ENCODE measurements at regions not wholly inside any gene's neighbourhood (a gene's known extent, or its start where the extent isn't known, plus 50 kb on each side); places are given as distances from the start of the nearest gene placed in this dataset.

DNA sequence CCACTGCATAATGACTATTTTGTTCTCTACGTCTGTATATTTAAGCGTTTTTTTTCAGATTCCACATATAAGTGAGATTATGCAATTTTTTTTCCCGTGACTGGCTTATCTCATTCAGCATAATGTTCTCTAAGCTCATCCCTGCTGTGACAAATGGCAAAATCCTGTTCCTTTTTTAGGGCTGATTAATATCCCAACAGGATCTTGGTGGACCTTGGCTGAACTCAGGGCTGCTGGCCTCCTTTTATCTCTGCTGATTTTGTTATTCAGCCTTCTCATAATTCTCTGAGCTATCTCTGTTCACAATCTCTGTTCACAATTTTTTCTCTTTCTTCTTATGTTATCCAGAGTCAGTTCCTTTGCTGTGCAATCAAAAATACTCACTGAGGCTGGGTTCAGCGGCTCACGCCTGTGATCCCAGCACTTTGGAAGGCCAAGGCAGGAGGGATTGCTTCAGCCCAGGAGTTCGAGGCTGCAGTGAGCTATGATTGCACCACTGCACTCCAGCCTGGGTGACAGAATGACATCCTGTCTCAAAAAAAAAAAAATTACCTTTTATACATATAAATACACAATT lies 1035.9 kb upstream of the AUTS2 start:
- Histone ChIP-seq H3K4me1 (no peaks in the 10 kb centered on the region), H3K36me3 (no peaks in the 10 kb centered on the region), H3K27ac (no peak overlapping the region), H3K4me3 (no peak overlapping the region), H3K9me3 (peaks cover 0 to 7% (median 0%) of the 10 kb centered on the region in 12 donors), H3K27me3 (peaks cover 0 to 6% (median 0%) of the 10 kb centered on the region in 9 donors)
- 58 to 72% (median 61%) methylated on average over 6 of the region's 6 CpGs for WGBS, 4 donors
- TF ChIP-seq, protein P1, sequence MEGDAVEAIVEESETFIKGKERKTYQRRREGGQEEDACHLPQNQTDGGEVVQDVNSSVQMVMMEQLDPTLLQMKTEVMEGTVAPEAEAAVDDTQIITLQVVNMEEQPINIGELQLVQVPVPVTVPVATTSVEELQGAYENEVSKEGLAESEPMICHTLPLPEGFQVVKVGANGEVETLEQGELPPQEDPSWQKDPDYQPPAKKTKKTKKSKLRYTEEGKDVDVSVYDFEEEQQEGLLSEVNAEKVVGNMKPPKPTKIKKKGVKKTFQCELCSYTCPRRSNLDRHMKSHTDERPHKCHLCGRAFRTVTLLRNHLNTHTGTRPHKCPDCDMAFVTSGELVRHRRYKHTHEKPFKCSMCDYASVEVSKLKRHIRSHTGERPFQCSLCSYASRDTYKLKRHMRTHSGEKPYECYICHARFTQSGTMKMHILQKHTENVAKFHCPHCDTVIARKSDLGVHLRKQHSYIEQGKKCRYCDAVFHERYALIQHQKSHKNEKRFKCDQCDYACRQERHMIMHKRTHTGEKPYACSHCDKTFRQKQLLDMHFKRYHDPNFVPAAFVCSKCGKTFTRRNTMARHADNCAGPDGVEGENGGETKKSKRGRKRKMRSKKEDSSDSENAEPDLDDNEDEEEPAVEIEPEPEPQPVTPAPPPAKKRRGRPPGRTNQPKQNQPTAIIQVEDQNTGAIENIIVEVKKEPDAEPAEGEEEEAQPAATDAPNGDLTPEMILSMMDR (IDR thresholded peaks at IDR 0.05) = no peak
- TF ChIP-seq POLR2A (IDR thresholded peaks at IDR 0.05) = no peak
- no peak for DNase-seq
- intact Hi-C loops (cut with DNase I) = no loop called here
- no peak for ATAC-seq

DNA sequence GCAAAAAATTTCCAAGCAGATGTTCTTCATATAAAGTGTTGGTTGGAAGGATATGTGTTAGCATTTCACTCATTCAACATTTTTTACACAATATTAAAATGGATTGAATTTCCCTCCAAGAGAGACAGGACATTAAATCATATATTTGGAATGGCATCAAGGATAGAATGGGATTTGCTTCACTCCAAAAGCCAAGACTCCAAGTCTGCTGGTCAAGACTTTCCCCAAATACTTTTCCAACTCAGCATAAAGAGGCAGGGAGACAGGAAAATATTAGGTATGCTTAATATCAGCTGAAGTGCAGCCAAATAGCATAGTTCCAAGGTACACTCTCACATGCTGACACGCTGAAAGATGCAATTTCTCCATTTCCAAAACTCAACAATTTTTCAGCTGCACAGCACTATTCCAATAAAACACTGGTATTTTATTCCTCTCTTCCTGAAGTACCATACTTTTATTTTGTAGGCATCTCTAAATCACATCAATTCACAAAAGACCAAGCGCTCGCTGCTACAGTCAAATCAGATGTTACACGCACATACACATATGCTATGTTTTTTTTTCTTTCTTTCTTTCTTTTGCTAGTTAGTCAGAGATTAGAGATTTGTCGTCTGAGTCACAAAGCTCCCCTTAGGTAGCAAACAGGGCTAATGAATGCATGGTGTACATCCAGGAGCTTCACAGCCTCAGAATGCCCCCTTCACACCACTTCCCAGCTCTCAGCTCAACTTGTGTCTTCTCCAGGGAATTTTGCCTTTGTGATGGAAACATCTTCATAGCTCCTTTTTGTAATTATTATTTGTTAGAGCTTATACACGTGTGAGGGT lies 1033.8 kb upstream of the AUTS2 start:
- Histone ChIP-seq H3K4me3 (no peak overlapping the region), H3K36me3 (no peaks in the 10 kb centered on the region), H3K27me3 (peaks cover 0 to 8% (median 0%) of the 10 kb centered on the region in 9 donors), H3K9me3 (peaks cover 0 to 7% (median 0%) of the 10 kb centered on the region in 12 donors), H3K4me1 (no peaks in the 10 kb centered on the region), H3K27ac (no peak overlapping the region)
- ATAC-seq (no peak), DNase-seq (no peak)
- intact Hi-C loops (cut with DNase I) = no loop called here
- 70 to 76% (median 72%) methylated on average over 6 of the region's 6 CpGs for WGBS, 4 donors
- TF ChIP-seq, protein P1 (IDR thresholded peaks at IDR 0.05) = no peak
- no peak for TF ChIP-seq POLR2A (IDR thresholded peaks at IDR 0.05)

DNA sequence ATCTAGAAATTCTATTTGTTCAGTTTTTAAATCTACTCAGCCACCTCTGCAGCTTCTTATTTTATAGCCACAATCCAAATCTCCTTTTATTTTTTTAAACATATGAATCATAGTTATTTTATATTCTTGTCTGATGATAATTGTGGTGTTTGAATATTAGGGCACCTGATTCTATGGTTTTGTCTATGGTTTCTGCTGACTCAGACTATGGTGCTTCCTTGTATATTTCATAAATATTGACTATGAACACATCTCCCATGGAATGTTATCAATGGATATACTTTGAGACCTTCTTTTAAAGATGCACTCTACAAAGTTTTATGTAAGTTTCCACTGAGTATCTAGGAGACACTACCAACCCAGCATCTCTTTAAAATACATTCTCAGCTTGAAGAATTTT lies 1027.0 kb upstream of the AUTS2 start:
- DNase-seq (no peak), ATAC-seq (no peak)
- Histone ChIP-seq H3K4me1 (no peaks in the 10 kb centered on the region), H3K27ac (no peak overlapping the region), H3K27me3 (peaks cover 0 to 8% (median 0%) of the 10 kb centered on the region in 9 donors), H3K4me3 (no peak overlapping the region), H3K9me3 (peaks cover 0 to under 1% (median 0%) of the 10 kb centered on the region in 12 donors), H3K36me3 (no peaks in the 10 kb centered on the region)
- TF ChIP-seq, protein P1 (IDR thresholded peaks at IDR 0.05) = no peak
- TF ChIP-seq POLR2A (IDR thresholded peaks at IDR 0.05) = no peak
- intact Hi-C loops (cut with DNase I) = no loop called here

DNA sequence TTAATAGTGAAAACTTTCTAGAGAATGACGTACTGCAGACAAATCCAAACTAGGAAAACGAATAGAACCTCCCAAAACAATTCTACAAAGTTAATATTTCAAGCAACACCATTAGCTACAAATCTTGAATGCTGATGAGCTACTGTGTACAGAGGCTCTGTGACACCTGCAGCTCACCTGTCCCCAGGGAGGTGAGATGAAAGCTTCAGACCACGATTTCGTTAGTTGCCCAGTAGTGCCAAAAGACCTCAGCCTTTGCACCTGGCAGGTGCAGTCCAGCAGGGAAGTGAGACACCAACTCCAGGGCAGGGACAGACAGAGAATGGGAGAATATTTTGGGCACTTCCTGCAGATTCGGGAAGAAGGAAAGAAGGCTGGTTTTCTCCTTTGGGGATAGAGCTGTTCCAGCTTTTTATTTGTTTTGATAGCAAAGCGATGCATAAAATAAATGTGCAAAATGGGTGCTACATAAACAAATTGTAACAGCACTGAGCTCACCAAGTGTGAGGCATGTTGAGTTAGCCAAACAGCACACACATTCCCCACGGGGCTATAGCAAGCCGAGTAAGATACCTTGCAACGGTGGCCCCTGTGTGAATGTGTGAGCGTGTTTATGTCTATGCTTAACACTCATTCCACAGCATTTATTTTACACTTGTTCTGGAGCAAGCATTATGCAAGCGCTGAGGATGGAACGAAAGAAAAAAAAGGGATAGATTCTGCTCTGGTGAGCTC lies 1024.8 kb upstream of the AUTS2 start:
- no peak for TF ChIP-seq POLR2A (IDR thresholded peaks at IDR 0.05)
- TF ChIP-seq, protein P1 (IDR thresholded peaks at IDR 0.05) = no peak
- no peaks in the 10 kb centered on the region for H3K4me1 ChIP-seq
- 65 to 75% (median 70%) methylated on average over 12 of the region's 12 CpGs for WGBS, 4 donors
- intact Hi-C loops (cut with DNase I) = no loop called here
- H3K4me3 ChIP-seq = no peak overlapping the region
- ATAC-seq = no peak
- no peaks in the 10 kb centered on the region for H3K9me3 ChIP-seq
- H3K27me3 ChIP-seq = no peaks in the 10 kb centered on the region
- H3K27ac ChIP-seq = no peak overlapping the region
- no peak for DNase-seq
- no peaks in the 10 kb centered on the region for H3K36me3 ChIP-seq
